AG08395 (cell line): ENCODE measurements at regions not wholly inside any gene's neighbourhood (a gene's known extent, or its start where the extent isn't known, plus 50 kb on each side); places are given as distances from the start of the nearest gene placed in this dataset.
"Not testable (repeated sequence)": the region's sequence is repeated elsewhere in the genome, so short reads cannot be mapped to it uniquely, and the experiment has no call there.

Source experiments
- DNase-seq: peaks from one replicate; pipeline ENCODE4 v3.0.0; 2012; ENCODE audit warnings: mixed read lengths, low spot score

GRCh38 chr15:31433091-31433490 is 106.5 kb downstream of the KLF13 start:
- no peak for DNase-seq

DNA sequence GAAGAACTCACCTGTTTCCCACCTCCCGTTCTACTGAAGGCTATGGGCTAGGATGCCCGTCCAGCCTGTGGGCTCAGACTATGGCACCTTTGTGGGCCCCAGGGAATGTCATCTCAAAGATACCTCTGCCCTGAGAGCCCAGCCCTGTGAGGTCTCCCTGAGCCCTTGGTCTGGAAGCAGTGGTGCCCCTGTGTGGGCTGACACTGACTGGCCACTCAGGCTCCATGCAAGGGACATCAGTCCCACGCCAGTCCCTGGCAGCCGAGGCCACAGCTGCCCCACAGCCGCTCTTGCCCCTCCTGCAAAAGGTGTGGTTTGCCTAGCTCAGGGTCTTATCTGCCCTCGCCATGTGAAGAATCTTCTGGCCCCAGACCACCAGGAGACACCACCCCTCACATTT is 106.9 kb downstream of the KLF13 start:
- no peak for DNase-seq

- no peak for DNase-seq
Measured at GRCh38 chr15:31434275-31434587, 107.6 kb downstream of the KLF13 start.

- DNase-seq: peak; percentile 86
Measured at GRCh38 chr15:31434588-31435260, 108.1 kb downstream of the KLF13 start.

DNA sequence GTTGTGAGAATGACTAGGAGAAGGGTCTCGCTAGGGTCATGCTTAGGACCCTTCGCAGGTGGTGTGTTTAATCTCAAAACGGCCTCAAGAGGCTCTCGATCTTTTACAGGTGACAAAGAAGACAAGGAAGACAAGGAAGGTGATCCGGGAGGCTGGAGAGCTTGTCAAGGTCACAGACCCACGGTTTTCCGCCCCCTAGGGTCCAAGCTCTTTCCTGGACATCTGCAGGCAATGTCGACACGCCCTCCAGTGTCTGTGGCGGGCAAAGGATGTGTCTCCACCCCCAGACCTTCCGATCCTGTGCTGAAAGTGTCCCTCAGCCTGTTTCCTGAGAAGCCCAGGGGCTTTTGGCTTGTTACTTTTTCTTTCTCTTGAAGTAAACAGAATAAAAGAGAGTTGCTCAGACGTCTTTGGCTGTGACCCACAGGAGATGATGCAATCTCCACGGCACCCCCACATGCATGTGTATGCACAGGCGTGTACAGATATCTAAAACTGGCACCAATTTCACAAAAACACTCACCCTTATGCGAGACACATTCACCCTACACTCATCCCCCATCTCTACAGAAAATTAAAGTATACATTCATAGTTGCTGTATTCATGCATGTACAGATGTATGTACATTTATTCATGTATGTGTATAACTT is 108.8 kb downstream of the KLF13 start:
- DNase-seq: peak; percentile 74

DNA sequence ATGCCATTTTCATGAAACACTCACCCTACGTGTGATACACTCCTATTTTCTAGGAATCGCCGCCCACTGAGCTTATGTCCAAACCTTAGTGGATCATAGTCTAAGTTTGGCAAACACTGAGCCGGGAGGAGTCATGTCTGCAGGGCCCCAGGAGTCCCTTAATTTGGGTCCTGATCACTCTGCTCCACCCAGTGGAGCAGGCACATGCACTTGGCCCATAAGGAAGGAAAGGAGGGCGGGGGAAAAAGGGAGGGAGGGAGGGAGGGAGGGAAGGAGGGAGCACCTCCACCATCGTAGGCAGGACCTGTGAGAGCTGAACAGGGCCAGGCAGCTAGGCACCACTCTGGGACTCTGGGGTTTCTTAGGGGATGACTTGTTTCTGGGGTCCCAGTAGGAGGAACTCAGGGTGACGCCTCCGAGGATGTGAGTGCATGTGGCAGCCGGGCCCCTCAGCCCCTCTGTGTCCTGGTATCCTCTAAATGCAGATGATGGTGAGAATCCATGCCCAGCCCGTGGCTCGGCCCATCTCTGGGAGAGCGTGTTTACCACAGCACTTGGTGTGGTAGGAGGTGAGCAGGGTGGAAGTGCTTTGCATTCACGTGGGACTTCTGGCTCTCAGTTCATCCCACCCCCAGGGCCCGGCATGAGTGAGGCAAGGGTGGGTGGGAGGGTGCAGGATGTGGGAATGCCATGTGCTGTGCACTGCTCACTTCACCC is 109.4 kb downstream of the KLF13 start:
- DNase-seq: no peak

- DNase-seq: no peak
Measured at GRCh38 chr15:31437686-31438085, 111.1 kb downstream of the KLF13 start.

- DNase-seq: no peak
Measured at GRCh38 chr15:31438601-31439265, 112.1 kb downstream of the KLF13 start.

GRCh38 chr15:31439328-31439727 is 112.7 kb downstream of the KLF13 start:
- no peak for DNase-seq

- not testable (repeated sequence) for DNase-seq
Measured at GRCh38 chr15:31440216-31440615, 113.6 kb downstream of the KLF13 start.

DNA sequence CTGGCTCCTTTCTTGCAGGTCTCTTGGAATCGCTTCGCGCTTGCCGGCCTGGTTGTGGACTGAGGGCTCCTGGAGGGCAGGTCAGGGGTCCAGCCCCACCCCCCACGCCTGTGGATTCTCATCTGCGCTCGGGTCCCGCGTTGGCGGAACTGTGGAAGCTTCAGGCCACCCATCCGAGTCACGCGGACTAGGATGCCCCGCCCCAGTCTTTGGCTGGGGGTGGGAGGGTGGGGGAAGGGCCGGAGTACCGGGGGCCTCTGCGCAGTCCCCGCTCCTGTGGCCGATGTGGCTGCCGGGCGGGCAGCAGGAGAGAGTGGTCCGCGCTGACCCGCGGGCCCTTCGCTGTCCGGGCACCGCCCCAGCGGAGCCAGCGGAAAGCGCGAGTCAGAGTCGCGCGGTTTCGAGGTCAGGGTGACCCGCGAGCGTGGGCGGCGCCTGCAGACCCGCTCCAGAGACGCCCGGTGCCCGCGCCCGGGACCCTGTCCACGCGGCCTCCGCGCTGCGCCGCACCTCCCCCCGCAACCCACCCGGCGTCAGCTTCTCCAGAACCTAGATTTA is 114.2 kb downstream of the KLF13 start:
- DNase-seq: peak; percentile 45

DNA sequence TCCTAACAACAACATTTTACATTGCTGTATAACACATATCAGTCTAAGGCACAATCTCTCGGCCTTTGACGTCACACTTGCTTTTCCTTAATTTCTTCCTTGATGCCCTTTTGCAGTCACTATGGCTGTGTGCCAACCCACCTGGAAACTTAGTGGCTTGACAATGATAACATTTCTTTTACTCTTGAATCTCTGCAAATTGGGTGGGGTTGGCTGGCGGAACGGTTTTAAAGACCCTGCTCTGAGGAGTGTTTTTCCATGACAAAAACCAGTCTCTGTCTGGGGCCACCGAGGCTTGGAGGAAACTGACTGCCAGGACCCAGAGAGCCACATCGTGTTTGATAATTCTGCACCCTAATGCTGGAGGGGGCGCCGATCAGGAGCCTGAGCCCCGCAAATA is 115.6 kb downstream of the KLF13 start:
- no peak for DNase-seq

DNA sequence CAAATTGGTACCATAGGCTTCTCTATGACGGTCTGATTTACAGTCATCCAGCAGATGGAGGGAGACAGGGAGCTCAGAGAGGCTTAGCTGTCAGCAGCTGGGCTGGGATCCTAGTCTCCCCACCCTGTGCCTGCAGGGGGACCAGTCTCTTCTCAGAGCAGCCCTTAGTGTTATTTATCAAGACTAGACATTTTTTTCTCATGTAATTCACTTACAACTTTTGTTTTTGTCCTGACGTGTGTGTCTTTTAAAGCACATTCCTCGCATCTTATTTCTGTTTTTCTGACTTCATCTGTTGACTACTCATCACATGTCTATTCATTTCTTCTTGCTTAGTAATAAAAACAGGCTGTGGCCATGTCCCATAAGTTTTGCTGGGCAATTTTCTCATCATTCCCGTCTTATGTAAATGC is 116.1 kb downstream of the KLF13 start:
- DNase-seq: peak; percentile 78

- no peak for DNase-seq
Measured at GRCh38 chr15:31444844-31445243, 118.2 kb downstream of the KLF13 start.

DNA sequence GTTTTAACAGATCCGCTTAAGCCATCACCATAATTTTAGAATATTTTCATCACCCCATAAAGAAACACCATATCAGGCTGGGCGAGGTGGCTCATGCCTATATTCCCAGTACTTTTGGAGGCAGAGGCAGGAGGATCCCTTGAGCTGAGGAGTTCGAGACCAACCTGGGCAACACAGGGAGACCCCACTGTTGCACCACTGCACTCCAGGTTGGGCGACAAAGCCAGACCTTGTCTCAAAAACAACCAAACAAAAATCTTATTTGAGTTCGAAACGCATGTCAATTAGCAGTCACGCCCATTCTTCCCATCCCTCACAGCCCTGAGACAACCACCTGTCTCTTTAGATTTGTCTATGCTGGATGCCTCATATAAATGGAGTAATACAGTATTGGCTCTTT is 119.9 kb downstream of the KLF13 start:
- no peak for DNase-seq

DNA sequence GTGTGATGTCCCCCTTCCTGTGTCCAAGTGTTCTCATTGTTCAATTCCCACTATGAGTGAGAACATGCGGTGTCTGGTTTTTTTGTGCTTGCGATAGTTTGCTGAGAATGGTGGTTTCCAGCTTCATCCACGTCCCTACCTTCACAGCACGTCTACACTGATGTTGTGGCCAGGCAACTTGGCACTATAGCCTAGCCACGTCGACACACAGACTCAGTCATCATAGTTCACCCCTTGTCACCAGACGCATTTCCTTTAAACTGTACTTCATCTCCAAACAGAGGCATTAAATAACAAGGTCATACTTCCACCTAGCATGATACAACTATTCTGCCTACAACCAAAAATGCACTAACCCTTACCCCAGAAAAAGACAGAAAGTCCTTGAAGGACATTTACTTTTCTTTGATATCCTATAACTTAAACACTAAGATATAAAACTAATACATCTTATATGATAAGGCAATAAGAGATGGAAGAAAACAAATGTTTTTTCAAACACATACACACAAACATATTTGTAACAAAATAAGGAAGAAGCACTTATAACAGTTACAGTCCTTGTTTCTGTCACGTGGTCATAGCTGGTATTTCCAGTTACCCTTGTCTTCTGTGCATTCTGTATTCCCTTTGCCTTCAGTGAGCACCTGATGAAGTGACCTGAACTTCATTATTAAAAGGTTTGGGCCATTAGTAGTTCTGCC is 121.4 kb downstream of the KLF13 start:
- DNase-seq: no peak

DNA sequence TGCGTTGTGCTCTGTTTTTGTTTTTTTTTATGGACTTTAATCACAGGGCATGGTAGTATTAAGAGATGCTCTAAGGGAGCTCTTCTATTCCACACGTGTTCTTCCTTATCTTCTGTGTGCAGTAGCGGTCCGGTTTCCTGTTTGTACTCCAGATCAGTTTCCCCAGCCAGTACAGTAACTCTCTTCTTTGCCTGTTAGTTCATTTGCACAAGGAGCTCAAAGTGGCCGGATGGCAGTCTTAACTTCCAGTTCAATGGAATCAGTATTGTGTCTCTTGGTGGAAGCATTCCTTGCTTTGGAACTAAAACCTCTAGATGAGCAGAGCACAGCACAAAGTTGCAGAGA is 122.0 kb downstream of the KLF13 start:
- DNase-seq: no peak

DNA sequence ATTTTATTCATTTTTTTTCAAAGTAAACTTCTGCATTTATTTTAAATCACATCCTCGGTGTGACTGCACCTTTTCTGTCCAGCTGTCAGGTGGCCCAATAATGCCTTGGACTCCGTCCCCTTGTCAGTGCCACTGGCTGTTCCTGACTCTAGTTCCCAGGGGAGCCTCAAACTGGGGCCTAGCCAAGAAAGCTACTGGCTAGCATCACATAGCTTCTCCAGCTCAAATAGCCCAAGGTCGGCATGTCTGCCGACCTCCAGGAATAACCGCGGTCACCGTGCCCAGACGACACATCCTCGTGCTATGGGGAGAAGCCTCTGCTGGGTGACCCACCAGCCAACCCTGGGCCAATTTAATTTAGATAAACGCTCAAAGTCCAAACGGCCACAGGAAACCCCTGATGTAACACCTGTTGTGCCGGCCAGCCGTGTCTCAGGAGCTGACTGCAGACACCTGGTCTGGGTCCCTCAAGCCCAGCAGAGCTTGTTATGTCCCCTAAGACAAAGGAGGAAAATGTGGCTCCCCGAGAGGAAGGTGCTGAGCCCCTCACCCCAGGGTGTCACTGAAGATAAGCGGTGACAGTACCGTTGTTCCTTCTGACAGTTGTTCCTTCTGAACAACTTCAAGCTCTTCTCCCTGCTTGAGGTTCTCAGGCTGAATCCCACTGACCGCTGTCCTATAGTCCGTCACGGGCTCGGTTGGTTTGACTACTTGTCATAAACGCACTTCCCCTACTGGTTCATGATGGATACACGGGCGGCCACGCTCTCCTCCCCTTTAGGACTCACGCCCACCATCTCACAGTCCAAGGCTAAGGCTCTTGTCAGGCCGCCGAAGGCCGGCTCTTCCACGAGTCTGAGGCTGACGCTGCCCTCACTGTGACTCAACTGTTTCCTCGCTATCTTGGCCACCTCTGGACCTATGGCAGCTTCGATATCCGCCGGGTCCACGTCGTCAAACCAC is 126.2 kb downstream of the KLF13 start:
- no peak for DNase-seq

GRCh38 chr15:31453558-31454318 is 127.1 kb downstream of the KLF13 start:
- no peak for DNase-seq

GRCh38 chr15:31455499-31455898 is 128.9 kb downstream of the KLF13 start:
- no peak for DNase-seq
